ENCODE measurements at regions not wholly inside any gene's neighbourhood (a gene's known extent, or its start where the extent isn't known, plus 50 kb on each side); places are given as distances from the start of the nearest gene placed in this dataset.

GRCh38 chr13:109654341-109655205, 131.8 kb downstream of the IRS2 start:
- DNase-seq (ENCODE audit: low spot score in 2 of 2) (no peak), ATAC-seq (no peak)
- no peaks in the 10 kb centered on the region for H3K36me3 Mint-ChIP-seq
- no peak overlapping the region for H3K27ac Mint-ChIP-seq
- no peaks in the 10 kb centered on the region for H3K9me3 Mint-ChIP-seq

GRCh38 chr13:109652531-109652930, 133.9 kb downstream of the IRS2 start:
- Mint-ChIP-seq H3K36me3 (no peaks in the 10 kb centered on the region), H3K9me3 (no peaks in the 10 kb centered on the region), H3K27ac (no peak overlapping the region)
- DNase-seq (ENCODE audit: low spot score in 2 of 2) (no peak), ATAC-seq (no peak)

GRCh38 chr13:109651854-109652253, 134.5 kb downstream of the IRS2 start:
- Mint-ChIP-seq H3K9me3 (no peaks in the 10 kb centered on the region), H3K27ac (no peak overlapping the region), H3K36me3 (no peaks in the 10 kb centered on the region)
- ATAC-seq = no peak
- DNase-seq (ENCODE audit: low spot score in 2 of 2) = no peak

- no peaks in the 10 kb centered on the region for H3K9me3 Mint-ChIP-seq
- DNase-seq (ENCODE audit: low spot score in 2 of 2) (no peak), ATAC-seq (no peak)
- H3K27ac Mint-ChIP-seq = no peak overlapping the region
- no peaks in the 10 kb centered on the region for H3K36me3 Mint-ChIP-seq
Measured at GRCh38 chr13:109651311-109651710, 135.1 kb downstream of the IRS2 start.

GRCh38 chr13:109650861-109651260, 135.5 kb downstream of the IRS2 start:
- no peaks in the 10 kb centered on the region for H3K9me3 Mint-ChIP-seq
- no peak for ATAC-seq
- no peak overlapping the region for H3K27ac Mint-ChIP-seq
- no peaks in the 10 kb centered on the region for H3K36me3 Mint-ChIP-seq
- no peak for DNase-seq (ENCODE audit: low spot score in 2 of 2)

- no peaks in the 10 kb centered on the region for H3K9me3 Mint-ChIP-seq
- H3K36me3 Mint-ChIP-seq = no peaks in the 10 kb centered on the region
- DNase-seq (ENCODE audit: low spot score in 2 of 2) (no peak), ATAC-seq (no peak)
- H3K27ac Mint-ChIP-seq = no peak overlapping the region
Measured at GRCh38 chr13:109649713-109650112, 136.7 kb downstream of the IRS2 start.

GRCh38 chr13:109647699-109648098, 138.7 kb downstream of the IRS2 start:
- peaks cover 0 to 3% of the 10 kb centered on the region in 2 donors for H3K9me3 Mint-ChIP-seq

GRCh38 chr13:109647053-109647452, 139.3 kb downstream of the IRS2 start:
- H3K9me3 Mint-ChIP-seq = peaks cover under 1 to 4% of the 10 kb centered on the region in 2 donors
- ATAC-seq = no peak

More at GRCh38 chr13:109647699-109648098, 138.7 kb downstream of the IRS2 start:
- Mint-ChIP-seq H3K36me3 (peaks cover 0 to 6% of the 10 kb centered on the region in 2 donors), H3K27ac (no peak overlapping the region)
- ATAC-seq = no peak
- DNase-seq (ENCODE audit: low spot score in 2 of 2) = no peak

GRCh38 chr13:109646423-109646822, 140.0 kb downstream of the IRS2 start:
- Mint-ChIP-seq H3K27ac (no peak overlapping the region), H3K36me3 (peaks cover 2 to 11% of the 10 kb centered on the region in 2 donors), H3K9me3 (peaks cover 5 to 8% of the 10 kb centered on the region in 2 donors)
- DNase-seq (ENCODE audit: low spot score in 2 of 2) = no peak
- ATAC-seq = no peak

More at GRCh38 chr13:109647053-109647452, 139.3 kb downstream of the IRS2 start:
- DNase-seq (ENCODE audit: low spot score in 2 of 2) = no peak
- H3K36me3 Mint-ChIP-seq = peaks cover 0 to 6% of the 10 kb centered on the region in 2 donors
- no peak overlapping the region for H3K27ac Mint-ChIP-seq

- H3K9me3 Mint-ChIP-seq = peaks cover 10 to 14% of the 10 kb centered on the region in 2 donors
- DNase-seq (ENCODE audit: low spot score in 2 of 2) (no peak), ATAC-seq (no peak)
- no peak overlapping the region for H3K27ac Mint-ChIP-seq
- H3K36me3 Mint-ChIP-seq = peaks cover 7 to 17% of the 10 kb centered on the region in 2 donors
Measured at GRCh38 chr13:109645831-109646230, 140.6 kb downstream of the IRS2 start.

- H3K9me3 Mint-ChIP-seq = peaks cover 17 to 19% of the 10 kb centered on the region in 2 donors
- ATAC-seq = no peak
- H3K27ac Mint-ChIP-seq = no peak overlapping the region
- peaks cover 16 to 26% of the 10 kb centered on the region in 2 donors for H3K36me3 Mint-ChIP-seq
- no peak for DNase-seq (ENCODE audit: low spot score in 2 of 2)
Measured at GRCh38 chr13:109644956-109645355, 141.4 kb downstream of the IRS2 start.

- DNase-seq (ENCODE audit: low spot score in 2 of 2) = no peak
- H3K9me3 Mint-ChIP-seq = peaks cover 17 to 20% of the 10 kb centered on the region in 2 donors
- H3K27ac Mint-ChIP-seq = no peak overlapping the region
- H3K36me3 Mint-ChIP-seq = peaks cover 19 to 28% of the 10 kb centered on the region in 2 donors
- ATAC-seq = no peak
Measured at GRCh38 chr13:109644069-109644750, 142.2 kb downstream of the IRS2 start.

- DNase-seq (ENCODE audit: low spot score in 2 of 2) (no peak), ATAC-seq (no peak)
- Mint-ChIP-seq H3K36me3 (peaks cover 27 to 28% of the 10 kb centered on the region in 2 donors), H3K9me3 (peaks cover 17 to 23% of the 10 kb centered on the region in 2 donors), H3K27ac (no peak overlapping the region)
Measured at GRCh38 chr13:109642358-109642757, 144.0 kb downstream of the IRS2 start.

GRCh38 chr13:109636736-109637135, 149.6 kb downstream of the IRS2 start:
- Mint-ChIP-seq H3K36me3 (peaks cover 19 to 33% of the 10 kb centered on the region in 2 donors), H3K27ac (no peak overlapping the region), H3K9me3 (peaks cover 23 to 24% of the 10 kb centered on the region in 2 donors)
- ATAC-seq (no peak), DNase-seq (ENCODE audit: low spot score in 2 of 2) (no peak)

GRCh38 chr13:109631069-109631468, 155.3 kb downstream of the IRS2 start:
- DNase-seq (ENCODE audit: low spot score in 2 of 2) = no peak
- Mint-ChIP-seq H3K36me3 (peaks cover 0 to 6% of the 10 kb centered on the region in 2 donors), H3K9me3 (peaks cover 5 to 13% of the 10 kb centered on the region in 2 donors), H3K27ac (no peak overlapping the region)
- ATAC-seq = no peak

GRCh38 chr13:109630271-109630670, 156.1 kb downstream of the IRS2 start:
- Mint-ChIP-seq H3K36me3 (peaks cover 0 to 6% of the 10 kb centered on the region in 2 donors), H3K27ac (no peak overlapping the region), H3K9me3 (peaks cover 5 to 11% of the 10 kb centered on the region in 2 donors)
- ATAC-seq = no peak
- no peak for DNase-seq (ENCODE audit: low spot score in 2 of 2)

- Mint-ChIP-seq H3K36me3 (peaks cover 0 to 6% of the 10 kb centered on the region in 2 donors), H3K27ac (no peak overlapping the region), H3K9me3 (peaks cover under 1 to 6% of the 10 kb centered on the region in 2 donors)
- ATAC-seq (no peak), DNase-seq (ENCODE audit: low spot score in 2 of 2) (no peak)
Measured at GRCh38 chr13:109629737-109630136, 156.6 kb downstream of the IRS2 start.

Data from activated naive CD4-positive, alpha-beta T cell treated with anti-CD3 and anti-CD28 coated beads, Interleukin-2, amount 50 U/mL, for 72 hours (primary cell).